Activated T-cell treated with anti-CD3 and anti-CD28 coated beads for 48 hours (primary cell): ENCODE measurements at regions not wholly inside any gene's neighbourhood (a gene's known extent, or its start where the extent isn't known, plus 50 kb on each side); places are given as distances from the start of the nearest gene placed in this dataset.

ENCODE experiments used
- DNase-seq: peaks from one replicate; pipeline ENCODE4 v3.0.0-alpha.2; 2020; ENCODE audit warnings: low read depth

DNA sequence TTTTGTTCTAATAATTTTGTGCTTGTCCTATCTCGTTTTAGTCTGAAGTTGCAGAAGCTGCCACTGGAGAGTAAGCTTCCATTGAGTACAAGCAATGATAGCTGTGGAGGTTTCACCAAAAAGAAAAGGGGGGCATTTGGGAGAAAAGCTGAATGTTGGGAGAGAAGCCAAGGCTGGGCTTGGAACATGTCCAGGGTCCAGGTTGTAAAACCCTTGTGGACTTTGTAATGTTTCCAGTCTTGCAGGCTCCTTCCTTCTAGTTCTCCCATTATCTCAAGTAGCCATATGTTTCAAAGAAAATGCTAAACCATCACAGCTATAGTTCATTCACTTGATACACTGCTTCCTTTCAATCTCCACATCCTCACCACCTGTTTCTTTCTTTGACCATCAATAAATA is 880.2 kb downstream of the NLGN4Y start:
- DNase-seq = no peak

DNA sequence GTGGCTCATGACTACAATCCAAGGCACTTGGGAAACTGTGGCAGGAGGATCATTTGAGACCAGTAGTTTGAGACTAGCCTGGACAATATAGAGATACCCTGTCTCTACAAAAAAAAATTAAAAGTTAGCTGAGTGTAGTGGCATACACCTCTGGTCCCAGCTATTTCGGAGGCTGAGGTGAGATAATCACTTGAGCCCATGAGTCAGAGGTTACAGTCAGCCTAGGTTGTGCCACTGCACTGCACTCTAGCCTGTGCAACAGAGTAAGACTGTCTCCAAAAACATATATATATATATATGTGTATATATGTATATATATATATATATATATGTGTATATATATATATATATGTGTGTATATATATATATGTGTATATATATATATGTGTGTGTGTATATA is 890.8 kb downstream of the NLGN4Y start:
- no peak for DNase-seq

GRCh38 chrY:15418613-15419012 is 894.3 kb downstream of the NLGN4Y start:
- DNase-seq = no peak

GRCh38 chrY:15424665-15425132 is 900.4 kb downstream of the NLGN4Y start:
- DNase-seq = no peak

DNA sequence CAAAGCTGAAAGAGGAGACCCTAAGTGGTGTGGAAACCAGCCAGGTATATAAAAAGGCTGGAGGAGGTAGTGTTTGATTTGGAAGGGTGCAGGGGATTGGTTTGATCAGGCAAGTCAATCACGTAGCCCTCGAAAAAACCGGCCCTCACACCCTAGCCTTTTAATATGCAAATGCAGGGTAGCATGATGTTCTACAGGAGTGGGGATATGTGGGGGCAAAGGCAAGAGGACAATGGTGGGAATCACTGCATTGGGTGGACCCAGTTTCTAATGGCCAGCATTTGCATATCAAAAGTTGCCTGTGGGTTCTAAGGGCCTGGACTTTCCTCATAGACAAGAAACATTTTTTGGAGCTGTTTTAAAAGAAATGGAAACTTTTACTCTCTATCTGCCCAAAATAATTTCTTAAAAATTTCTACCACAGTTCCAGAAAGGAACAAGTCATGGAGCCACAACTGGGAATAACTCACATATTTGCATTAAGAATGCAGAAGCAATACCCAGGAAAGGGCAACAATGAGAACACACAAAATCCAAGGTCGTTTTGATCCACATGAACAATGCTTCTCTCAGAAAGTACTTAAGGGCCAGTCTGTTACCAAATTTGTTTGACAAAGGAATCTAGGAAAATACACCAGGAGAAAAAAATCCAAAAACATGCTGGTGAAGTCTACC is 915.8 kb downstream of the NLGN4Y start:
- DNase-seq = no peak

- DNase-seq = no peak
These were observed 916.5 kb downstream of the NLGN4Y start for GRCh38 chrY:15440696-15441408.

GRCh38 chrY:15441878-15442277 is 917.5 kb downstream of the NLGN4Y start:
- DNase-seq = no peak

DNA sequence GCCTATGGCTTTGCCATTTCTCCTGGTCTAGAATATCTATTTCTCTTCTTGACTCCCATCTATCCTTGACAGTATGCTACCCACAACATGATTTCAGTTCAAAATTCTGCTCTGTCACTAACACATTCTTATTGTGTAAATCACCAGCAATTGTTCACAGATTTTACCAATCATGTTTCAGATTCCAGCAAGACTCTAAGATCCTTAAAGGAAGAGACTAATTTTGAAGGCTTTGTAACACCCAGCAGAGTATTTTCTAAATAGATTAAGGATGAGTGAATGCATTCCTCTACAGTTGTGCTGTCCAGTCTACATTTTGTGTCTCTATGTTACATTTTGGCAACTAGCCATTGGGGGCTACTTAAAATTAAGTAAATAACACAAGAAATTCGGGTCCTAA is 921.5 kb downstream of the NLGN4Y start:
- DNase-seq = no peak

- DNase-seq = no peak
These were observed 922.5 kb downstream of the NLGN4Y start for GRCh38 chrY:15446861-15447260.

GRCh38 chrY:15447959-15448358 is 923.6 kb downstream of the NLGN4Y start:
- DNase-seq = no peak

- no peak for DNase-seq
These were observed 931.0 kb downstream of the NLGN4Y start for GRCh38 chrY:15455133-15455937.

DNA sequence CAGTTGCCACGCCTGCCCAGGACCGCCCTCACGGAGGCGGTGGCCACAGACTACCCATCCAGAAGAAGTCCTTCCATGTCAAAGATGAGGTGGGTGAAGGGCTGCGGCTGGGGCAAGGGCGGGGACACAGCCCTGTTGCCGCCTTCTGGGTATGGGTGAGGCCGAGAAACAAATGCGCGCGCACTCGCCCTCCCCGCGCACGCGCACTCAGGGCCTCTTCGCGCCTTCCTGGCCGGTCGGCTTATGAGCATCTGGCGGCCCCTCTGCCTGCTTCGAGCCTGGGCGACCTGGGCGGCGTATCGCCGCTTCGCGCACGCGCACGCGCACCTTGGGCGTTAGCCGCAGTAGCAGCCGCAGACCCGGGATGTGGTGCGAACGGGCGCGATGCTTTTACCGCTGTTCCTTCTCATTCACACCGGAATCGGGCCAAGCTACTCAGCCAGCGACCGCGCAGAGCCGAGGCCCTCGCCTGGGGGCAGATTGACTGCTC is 931.7 kb downstream of the NLGN4Y start:
- peak; percentile 68 for DNase-seq

- no peak for DNase-seq
These were observed 932.2 kb downstream of the NLGN4Y start for GRCh38 chrY:15456491-15456890.

DNA sequence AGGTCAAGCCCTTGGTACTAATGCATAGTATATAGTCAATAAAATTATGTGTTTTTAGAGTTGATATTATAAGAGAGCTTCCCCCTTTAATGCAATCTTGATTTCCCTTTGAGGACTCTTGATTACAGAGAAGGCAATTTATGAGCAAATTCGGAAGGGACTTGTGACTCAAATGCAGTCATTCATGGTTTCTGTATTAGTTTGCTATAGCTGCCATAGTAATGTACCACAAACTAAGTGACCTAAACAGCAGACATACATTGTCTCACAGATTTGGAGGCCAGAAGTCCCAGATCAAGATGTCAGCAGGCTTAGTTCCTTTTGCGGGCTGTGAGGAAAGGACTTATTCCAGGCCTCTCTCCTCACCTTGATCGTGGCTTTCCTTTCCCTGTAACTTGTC is 933.4 kb downstream of the NLGN4Y start:
- DNase-seq = no peak

DNA sequence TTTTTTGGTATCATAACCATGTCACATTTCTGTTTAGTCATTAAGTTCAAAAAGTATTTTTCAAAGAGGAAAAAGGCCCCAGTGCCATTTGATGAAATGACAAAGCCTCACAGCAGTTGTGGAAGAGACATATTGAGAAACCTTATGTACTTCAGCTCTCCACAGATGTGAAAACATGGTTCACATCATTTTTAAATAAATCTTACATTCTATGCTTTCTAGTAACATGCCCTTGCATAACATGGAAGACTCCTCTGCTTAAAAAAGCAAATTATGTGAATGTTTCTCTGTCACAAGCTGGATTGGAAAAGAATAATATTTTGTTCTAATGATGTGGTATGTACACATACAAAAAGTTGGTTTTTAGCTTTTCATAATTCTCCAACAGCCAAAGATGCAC is 934.1 kb downstream of the NLGN4Y start:
- DNase-seq = no peak

DNA sequence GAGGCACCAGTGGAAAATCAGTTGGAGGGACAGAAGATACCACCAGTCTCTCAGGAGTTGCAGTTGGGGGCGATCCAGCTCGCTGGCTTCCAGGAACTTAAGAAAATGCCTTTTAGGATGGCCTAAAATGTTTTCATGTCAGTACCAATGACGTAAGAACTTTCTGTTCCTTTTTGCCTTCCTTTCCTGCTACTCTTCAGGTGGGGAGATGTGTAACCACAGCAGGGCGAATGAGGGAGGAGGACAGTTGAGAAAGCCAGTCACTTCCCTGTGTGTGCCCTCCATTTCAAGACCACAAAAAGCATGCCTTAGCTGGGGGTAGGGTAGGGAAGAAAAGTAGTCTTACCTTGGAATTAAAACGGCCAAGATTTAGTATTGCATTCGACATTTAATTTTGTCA is 941.6 kb downstream of the NLGN4Y start:
- DNase-seq = no peak

GRCh38 chrY:15466891-15467290 is 942.6 kb downstream of the NLGN4Y start:
- no peak for DNase-seq

DNA sequence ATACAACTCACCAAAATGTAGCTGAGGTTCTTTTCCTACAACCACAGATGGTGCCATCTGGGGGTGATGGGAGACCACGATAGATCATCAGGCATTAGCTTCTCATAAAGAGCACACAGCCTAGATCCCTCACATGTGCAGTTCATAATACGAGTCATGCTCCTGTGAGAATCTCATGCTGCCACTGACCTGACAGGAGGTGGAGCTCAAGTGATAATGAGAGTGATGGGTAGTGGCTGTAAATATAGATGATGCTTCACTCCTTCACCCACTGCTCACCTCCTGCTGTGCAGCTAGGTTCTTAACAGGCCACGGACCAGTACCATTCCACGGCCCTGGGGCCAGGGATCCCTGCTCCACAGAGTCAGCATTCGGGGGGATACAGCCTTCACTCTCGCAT is 943.8 kb downstream of the NLGN4Y start:
- DNase-seq = no peak

DNA sequence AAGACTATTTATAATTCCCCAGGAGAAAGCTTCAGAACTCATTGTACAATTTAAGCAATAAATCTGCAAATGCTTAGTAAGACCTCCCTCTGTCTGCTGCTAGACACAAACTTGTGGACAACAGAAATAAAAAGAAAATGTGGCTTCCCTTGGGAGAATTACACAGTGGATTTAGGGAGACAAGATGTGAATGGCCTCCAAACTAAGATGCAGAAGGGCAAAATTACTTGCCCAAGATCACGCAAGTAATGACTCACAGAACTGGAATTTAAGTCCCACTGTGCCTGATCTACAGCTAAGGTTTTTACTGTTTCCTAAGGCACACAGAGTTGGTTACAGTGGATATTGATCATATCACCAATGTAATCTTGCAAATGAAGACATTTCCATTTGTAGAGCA is 947.0 kb downstream of the NLGN4Y start:
- no peak for DNase-seq

GRCh38 chrY:15478348-15478963 is 954.1 kb downstream of the NLGN4Y start:
- no peak for DNase-seq

DNA sequence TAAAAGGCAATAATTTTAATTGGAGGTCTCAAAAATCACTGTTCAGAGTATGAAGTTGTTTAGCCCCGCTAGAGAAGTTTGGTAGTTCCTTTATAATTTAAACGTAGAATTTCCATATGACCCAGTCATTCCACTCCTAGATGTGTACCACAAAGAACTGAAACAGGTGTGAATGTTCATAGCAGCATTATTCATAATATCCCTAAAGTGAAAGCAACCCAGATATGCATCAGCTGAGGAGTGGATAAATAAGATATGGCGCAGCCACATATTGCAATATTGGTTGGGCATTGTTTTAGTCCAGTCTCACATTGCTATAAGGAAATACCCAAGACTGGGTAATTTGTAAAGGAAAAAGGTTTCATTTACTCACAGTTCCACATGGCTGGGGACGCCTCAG is 976.2 kb downstream of the NLGN4Y start:
- DNase-seq = no peak

DNA sequence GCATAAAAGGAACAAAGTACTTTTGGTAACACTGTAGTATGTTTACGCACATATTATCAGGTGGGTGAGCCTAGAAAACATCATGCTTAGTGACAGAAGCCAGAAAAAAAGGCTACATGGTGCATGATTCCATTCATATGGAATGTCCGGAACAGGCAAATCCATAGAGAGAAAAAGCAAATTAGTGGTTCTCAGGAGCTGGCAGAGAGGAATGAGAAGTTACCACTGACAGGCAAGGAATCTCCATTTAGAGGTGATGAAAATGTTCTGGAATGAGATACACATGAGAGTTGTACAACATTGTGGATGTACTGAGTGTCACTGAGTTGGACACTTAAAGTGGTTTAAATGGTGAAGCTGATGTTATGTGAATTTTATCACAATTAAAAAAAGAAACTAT is 976.9 kb downstream of the NLGN4Y start:
- DNase-seq = no peak
